B cell (primary cell): ENCODE measurements at regions not wholly inside any gene's neighbourhood (a gene's known extent, or its start where the extent isn't known, plus 50 kb on each side); places are given as distances from the start of the nearest gene placed in this dataset. TPM values are rescaled to one million over a fixed set of nuclear protein-coding genes. Genes with fewer than 3 reads are reported as not detected.

Source experiments
- small RNA-seq: library from RNA; depleted of rRNA; stranded (forward); fragments of <200 nt; gene quantifications from one replicate; pipeline ENCODE3, GENCODE V24; 2012; ENCODE audit warnings: low replicate concordance, low read depth; ENCODE audit not compliant: insufficient read length

Small RNA genes lying in the stretch of these regions (small RNA-seq; reads per million reads assigned to genes)
- not detected for gene RNU6-417P
